Activated T-cell treated with anti-CD3 and anti-CD28 coated beads for 24 hours (primary cell): ENCODE measurements at regions not wholly inside any gene's neighbourhood (a gene's known extent, or its start where the extent isn't known, plus 50 kb on each side); places are given as distances from the start of the nearest gene placed in this dataset.
"Not testable (repeated sequence)": the region's sequence is repeated elsewhere in the genome, so short reads cannot be mapped to it uniquely, and the experiment has no call there.

ENCODE experiments used
- DNase-seq: peaks from one replicate; pipeline ENCODE4 v3.0.0-alpha.2; 2020; ENCODE audit warnings: low read depth

GRCh38 chr1:245026247-245026646, 128.5 kb upstream of the KIF26B start:
- DNase-seq = no peak

GRCh38 chr1:245025525-245025924, 129.3 kb upstream of the KIF26B start:
- DNase-seq = no peak

- no peak for DNase-seq
Measured at GRCh38 chr1:245023222-245023621, 131.6 kb upstream of the KIF26B start.

DNA sequence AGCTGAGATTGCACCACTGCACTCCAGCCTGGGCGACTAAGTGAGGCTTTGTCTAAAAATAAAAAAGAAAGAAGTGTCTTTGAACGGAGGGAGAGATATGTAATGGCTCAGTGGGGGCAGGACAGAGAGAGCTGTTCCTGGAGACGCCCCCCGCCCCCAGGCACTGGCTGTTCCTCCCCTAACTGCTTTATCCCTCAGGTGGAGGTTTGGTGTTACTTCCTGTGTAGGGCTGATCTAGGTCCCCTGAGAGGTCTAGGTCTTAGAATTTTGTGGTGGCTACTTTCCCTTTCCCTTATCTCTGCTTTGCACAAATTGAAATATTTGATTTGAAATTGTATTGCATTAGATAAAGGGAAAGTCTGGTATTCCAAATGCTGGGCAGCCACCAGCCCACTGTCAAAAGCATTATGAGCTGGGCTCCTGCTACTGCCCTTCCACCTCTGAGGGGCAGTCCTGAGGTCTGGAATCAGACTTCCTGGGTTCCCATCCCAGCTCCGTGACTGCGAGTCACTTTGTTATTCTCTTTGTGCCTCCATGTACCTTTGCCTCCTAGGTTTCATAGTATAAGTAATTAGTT, 134.8 kb upstream of the KIF26B start:
- DNase-seq = no peak

DNA sequence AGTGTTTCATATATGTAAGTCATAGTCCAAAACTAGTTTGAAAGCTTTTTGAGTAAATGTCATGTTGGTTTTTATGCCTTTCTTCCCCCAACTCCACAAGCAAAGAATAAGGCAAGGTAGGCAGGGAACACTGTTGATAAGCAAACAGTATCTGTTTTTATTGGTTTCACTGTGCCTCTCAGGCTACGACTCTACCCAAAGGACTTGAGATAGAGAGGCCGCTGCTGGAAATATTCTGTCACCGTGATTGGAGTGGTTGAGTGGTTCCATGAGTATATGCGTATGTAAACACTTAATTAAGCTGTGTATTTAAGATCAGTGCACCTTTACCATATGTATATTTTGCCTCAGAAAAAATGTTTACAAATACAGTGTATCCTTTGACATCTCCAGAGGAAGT, 138.1 kb upstream of the KIF26B start:
- no peak for DNase-seq

DNA sequence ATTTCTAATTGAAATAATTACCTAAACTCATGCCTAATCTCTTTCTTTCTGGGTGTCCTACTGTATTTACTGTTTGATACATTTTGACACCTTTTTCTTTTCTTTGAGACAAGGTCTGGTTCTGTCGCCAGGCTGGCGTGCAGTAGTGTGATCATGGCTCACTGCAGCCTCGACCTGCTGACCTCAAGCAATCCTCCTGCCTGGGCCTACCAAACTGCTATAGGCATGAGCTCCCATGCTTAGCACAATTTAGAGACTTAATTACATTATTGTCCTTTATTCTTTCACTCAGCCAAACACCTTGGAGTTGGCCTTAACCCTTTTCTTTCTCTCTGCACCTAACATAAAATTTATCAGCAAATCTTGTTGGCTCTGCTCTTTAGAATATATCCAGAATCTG, 139.8 kb upstream of the KIF26B start:
- no peak for DNase-seq

DNA sequence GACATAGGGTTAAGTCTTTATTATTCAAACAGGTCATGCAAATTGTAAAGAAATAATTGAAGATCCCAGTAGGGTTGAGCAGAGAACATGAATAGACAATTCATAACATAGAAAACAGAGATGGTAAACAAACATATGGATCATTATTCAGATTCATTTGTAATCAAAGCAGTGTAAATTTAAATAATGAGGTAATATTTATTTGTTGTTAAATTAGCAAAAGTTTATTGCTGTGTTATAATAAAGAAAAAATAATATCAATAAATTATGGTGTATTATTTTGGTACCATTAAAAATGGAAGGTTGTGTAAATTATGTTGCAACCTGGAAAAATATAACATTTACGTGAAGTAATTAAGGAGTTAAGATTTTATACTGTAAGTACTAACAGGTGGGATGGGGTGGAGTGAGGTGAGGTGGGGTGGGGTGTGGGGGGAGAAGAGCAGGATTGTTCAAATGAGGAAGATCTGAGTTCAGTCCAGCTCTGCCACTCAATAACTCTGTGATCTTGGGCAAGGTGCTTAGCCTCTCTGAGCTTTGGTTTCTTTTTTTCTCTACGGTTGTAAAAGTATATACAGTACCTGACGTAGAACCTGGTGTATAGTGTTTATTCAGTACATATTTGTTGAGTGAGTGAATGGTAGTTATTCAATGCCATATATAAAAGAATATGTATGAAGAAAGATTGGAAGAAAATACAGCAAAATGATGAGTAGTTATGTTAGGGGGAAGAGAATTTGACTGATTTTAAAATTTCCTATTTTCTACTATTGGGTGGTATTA, 140.3 kb upstream of the KIF26B start:
- DNase-seq = no peak

GRCh38 chr1:245010018-245010614, 144.7 kb upstream of the KIF26B start:
- no peak for DNase-seq

DNA sequence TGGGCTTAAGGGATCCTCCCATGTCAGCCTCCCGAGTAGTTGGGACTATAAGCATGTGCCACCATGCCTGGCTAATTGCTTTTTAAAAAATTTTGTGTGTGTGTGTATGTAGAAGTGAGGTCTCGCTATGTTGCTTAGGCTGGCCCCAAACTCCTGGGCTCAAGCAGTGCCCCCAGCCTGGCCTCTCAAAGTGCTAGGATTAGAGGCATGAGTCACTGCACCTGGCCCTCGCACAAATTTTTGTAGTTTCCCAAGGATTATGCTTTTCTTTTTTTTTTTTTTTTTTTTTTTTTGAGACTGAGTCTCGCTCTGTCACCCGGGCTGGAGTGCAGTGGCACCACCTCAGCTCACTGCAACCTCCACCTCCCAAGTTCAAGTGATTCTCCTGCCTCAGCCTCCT, 144.4 kb upstream of the HNRNPU start:
- no peak for DNase-seq

GRCh38 chr1:245007852-245008251, 143.5 kb upstream of the HNRNPU start:
- no peak for DNase-seq

- DNase-seq = no peak
Measured at GRCh38 chr1:245003246-245003645, 138.9 kb upstream of the HNRNPU start.

- no peak for DNase-seq
Measured at GRCh38 chr1:245001252-245001651, 136.9 kb upstream of the HNRNPU start.

- no peak for DNase-seq
Measured at GRCh38 chr1:245000872-245001188, 136.5 kb upstream of the HNRNPU start.

DNA sequence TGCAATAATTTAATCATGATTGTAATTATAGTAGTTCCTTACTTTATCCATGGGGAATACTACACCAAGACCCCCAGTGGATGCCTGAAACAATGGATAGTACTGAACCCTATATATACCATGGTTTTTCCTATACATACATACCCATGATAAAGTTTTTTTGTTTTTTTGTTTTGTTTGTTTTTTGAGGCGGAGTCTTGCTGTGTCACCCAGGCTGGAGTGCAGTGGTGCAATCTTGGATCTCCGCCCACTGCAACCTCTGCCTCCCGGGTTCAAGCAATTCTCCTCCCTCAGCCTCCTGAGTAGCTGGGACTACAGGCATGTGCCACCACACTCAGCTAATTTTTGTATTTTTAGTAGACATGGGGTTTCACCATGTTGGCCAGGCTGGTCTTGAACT, 135.3 kb upstream of the HNRNPU start:
- not testable (repeated sequence) for DNase-seq

- no peak for DNase-seq
Measured at GRCh38 chr1:244998717-244999346, 134.5 kb upstream of the HNRNPU start.

GRCh38 chr1:244995602-244996400, 131.5 kb upstream of the HNRNPU start:
- no peak for DNase-seq

DNA sequence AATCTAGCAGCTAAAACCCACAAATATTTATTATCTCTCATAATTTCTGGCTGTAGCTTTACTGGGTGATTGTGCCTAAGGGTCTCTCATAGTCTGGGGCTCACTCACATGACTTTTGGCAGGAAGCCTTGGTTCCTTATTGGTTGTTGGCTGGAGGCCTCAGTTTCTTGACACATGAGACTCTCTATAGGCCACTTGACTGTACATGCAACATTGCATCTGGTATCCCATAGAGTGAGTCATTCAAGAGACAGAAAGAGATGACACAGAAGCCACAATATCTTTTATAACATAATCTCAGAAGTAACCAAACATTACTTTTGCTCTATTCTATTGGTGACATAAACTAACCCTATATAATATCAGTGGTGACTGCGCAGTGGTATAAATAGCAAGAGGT, 128.5 kb upstream of the HNRNPU start:
- DNase-seq = no peak

DNA sequence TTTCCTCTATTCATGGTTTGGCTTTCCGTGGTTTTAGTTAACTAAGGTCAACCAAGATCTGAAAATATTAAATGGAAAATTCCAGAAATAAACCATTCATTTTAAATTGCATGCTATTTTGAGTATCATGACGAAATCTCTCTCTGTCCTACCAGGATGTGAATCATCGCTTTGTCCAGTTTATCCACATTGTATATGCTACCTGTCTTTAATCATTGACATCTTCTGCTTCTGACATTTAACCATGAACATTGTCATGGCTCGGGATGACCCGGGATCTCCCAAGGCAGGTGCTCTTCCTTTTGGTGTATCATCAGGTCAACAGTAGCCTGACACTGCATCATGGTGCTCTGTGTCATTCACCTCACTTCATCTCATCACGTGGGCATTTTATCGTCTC, 125.5 kb upstream of the HNRNPU start:
- DNase-seq = no peak

- DNase-seq = no peak
Measured at GRCh38 chr1:244988521-244988920, 124.2 kb upstream of the HNRNPU start.

DNA sequence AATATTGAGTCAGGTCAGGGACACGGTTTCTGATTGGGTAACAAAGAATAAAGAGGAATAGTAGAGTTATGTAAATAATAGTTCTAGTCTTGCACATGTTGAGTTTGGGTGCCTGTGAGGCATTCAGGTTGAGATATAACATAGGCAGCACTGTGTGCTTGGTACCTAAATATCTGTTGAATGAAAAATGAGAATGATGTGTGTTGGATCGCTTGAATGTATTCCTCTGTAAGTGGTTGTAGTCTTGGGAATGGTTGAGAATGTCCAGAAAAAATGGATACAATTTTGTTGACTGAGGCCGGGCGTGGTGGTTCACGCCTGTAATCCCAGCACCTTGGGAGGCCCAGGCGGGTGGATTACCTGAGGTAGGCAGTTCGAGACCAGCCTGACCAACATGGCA, 116.3 kb upstream of the HNRNPU start:
- no peak for DNase-seq

DNA sequence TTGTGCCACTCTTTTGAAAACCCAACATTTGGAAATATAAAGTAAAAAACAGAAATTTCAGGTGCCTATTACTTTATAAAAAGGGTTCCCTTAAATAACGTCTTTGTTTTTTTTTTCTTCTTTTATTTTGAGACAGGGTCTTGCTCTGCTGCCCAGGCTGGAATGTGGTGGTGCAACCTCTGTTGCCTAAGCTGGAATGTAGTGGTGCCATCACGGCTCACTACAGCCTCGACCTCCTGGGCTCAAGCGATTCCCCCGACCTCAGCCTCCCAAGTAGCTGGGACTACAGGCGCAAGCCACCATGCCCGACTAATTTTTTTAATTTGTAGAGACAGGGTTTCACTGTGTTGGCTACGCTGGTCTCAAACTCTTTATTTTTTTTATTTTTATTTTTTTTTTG, 110.2 kb upstream of the HNRNPU start:
- DNase-seq = no peak

- no peak for DNase-seq
Measured at GRCh38 chr1:244974106-244974505, 109.8 kb upstream of the HNRNPU start.
